GM12878 (cell line): ENCODE measurements at regions not wholly inside any gene's neighbourhood (a gene's known extent, or its start where the extent isn't known, plus 50 kb on each side); places are given as distances from the start of the nearest gene placed in this dataset.

Source experiments
- ATAC-seq: fragments of 200-7000 bp; cut with Tn5 transposase; 3 replicates; pipeline ENCODE4 v1.9.1; 2020; ENCODE audit warnings: mild to moderate bottlenecking, moderate library complexity
- BruUV-seq: library from RNA; stranded (reverse); fragments of 400-500 nt; replicated peaks from 2 replicates; lab custom pipeline; 2021; lab: Mats Ljungman, UMichigan
- CTCF ChIA-PET: fragments of 300-600 bp; sonication (Branson Sonifier 250); formaldehyde crosslinking; extraction: SDS; loops from one replicate; lab custom pipeline; 2021; ENCODE audit warnings: inconsistent platforms; lab: Yijun Ruan, JAX
- POLR2A ChIA-PET: fragments of 350-600 bp; formaldehyde crosslinking; extraction: SDS; loops from one replicate; lab custom pipeline; 2021; ENCODE audit warnings: inconsistent platforms; lab: Charles Lee
- RAD21 ChIA-PET: fragments of 300-600 bp; sonication (Branson Sonifier 250); formaldehyde crosslinking; loops from one replicate; lab custom pipeline; 2023; ENCODE audit warnings: antibody characterized with exemption; ENCODE audit not compliant: unreplicated experiment; lab: Charles Lee
- SMC1A ChIA-PET: fragments of 300-600 bp; sonication (Branson Sonifier 250); formaldehyde crosslinking; loops from one replicate; lab custom pipeline; 2023; ENCODE audit not compliant: unreplicated experiment, uncharacterized antibody; lab: Charles Lee
- DNase-seq: peaks from one replicate; pipeline ENCODE4 v3.0.0-alpha.2; 2011; ENCODE audit warnings: low read depth, low spot score
- FAIRE-seq: peaks from 3 replicates; lab custom pipeline; 2011; peaks lifted over from hg19 to GRCh38; lab: Jason Lieb, UNC
- H2AFZ ChIP-seq: 2 replicates; pipeline ENCODE4 v1.6.0; 2011; ENCODE audit warnings: low read depth, low read length, control low read depth; ENCODE audit not compliant: control insufficient read depth
- H3K27ac ChIP-seq: 2 replicates; pipeline ENCODE4 v1.5.1; 2011; ENCODE audit warnings: control low read depth; ENCODE audit not compliant: control insufficient read depth, insufficient read depth
- H3K27me3 ChIP-seq, 2 experiments: replicated peaks in 1 of 2; 2 replicates each; pipeline versions ENCODE4 v1.6.0 to v1.6.1; 2011; ENCODE audit warnings: low read length in 1 of 2; ENCODE audit not compliant: control insufficient read depth in 2 of 2, insufficient read depth in 2 of 2
- H3K36me3 ChIP-seq, 2 experiments: 2 replicates each; pipeline ENCODE4 v1.5.1; 2011; ENCODE audit warnings: low read length in 1 of 2; ENCODE audit not compliant: control insufficient read depth in 2 of 2, insufficient read depth in 2 of 2
- H3K4me1 ChIP-seq: 2 replicates; pipeline ENCODE4 v1.6.1; 2011; ENCODE audit warnings: mild to moderate bottlenecking, low read length, moderate library complexity, mixed read lengths; ENCODE audit not compliant: control insufficient read depth, insufficient read depth
- H3K4me2 ChIP-seq: 2 replicates; pipeline ENCODE4 v1.6.0; 2011; ENCODE audit warnings: control low read depth; ENCODE audit not compliant: control insufficient read depth, insufficient read depth
- H3K4me3 ChIP-seq: fragments of 200-600 bp; sonication (generic); 2 replicates; pipeline ENCODE4 v1.5.1; 2016
- H3K79me2 ChIP-seq: 2 replicates; pipeline ENCODE4 v1.6.0; 2011; ENCODE audit warnings: low read length; ENCODE audit not compliant: control insufficient read depth, insufficient read depth
- H3K9ac ChIP-seq: 2 replicates; pipeline ENCODE4 v1.8.0; 2011; ENCODE audit warnings: low read length, control low read depth, mixed read lengths; ENCODE audit not compliant: control insufficient read depth, insufficient read depth
- H3K9me3 ChIP-seq: replicated peaks from 3 replicates; pipeline ENCODE4 v1.5.1; 2011; ENCODE audit warnings: mild to moderate bottlenecking, low read length; ENCODE audit not compliant: control insufficient read depth, insufficient read depth
- H4K20me1 ChIP-seq: 2 replicates; pipeline ENCODE4 v1.6.0; 2011; ENCODE audit not compliant: control insufficient read depth, insufficient read depth
- CHD1 ChIP-seq: IDR thresholded peaks from 2 replicates; pipeline ENCODE4 v1.6.1; 2012; ENCODE audit warnings: low read depth, low read length, improper control_type of control experiment
- CREM ChIP-seq: IDR thresholded peaks from 2 replicates; pipeline ENCODE4 v1.6.1; 2014; ENCODE audit warnings: antibody characterized with exemption, low read depth
- HDGF ChIP-seq: fragments of 450-650 bp; IDR thresholded peaks from 2 replicates; pipeline ENCODE4 v1.6.1; 2016; ENCODE audit warnings: antibody characterized with exemption
- IKZF2 ChIP-seq, 2 experiments: fragments of 450-650 bp; IDR thresholded peaks; 2 replicates each; pipeline ENCODE4 v1.6.1; 2017; ENCODE audit warnings: mild to moderate bottlenecking in 2 of 2, moderate library complexity in 2 of 2
- JUND ChIP-seq: IDR thresholded peaks from 2 replicates; pipeline ENCODE4 v1.6.1; 2012; ENCODE audit warnings: low read depth, mild to moderate bottlenecking, low read length, improper control_type of control experiment, moderate library complexity
- POU2F2 ChIP-seq: IDR thresholded peaks from 3 replicates; pipeline ENCODE4 v1.6.1; 2011; ENCODE audit warnings: low read depth, mild to moderate bottlenecking, low read length, borderline replicate concordance
- RB1 ChIP-seq: fragments of 450-650 bp; formaldehyde crosslinking; IDR thresholded peaks from 2 replicates; pipeline ENCODE4 v1.6.1; 2017; ENCODE audit warnings: mild to moderate bottlenecking, borderline replicate concordance
- RFX5 ChIP-seq: IDR thresholded peaks from 2 replicates; pipeline ENCODE4 v1.6.1; 2011; ENCODE audit warnings: low read depth, low read length, improper control_type of control experiment
- RUNX3 ChIP-seq: IDR thresholded peaks from 2 replicates; pipeline ENCODE4 v1.6.1; 2012; ENCODE audit warnings: low read length, inconsistent platforms
- SIN3A ChIP-seq: IDR thresholded peaks from 2 replicates; pipeline ENCODE4 v1.6.1; 2012; ENCODE audit warnings: low read depth, low read length, improper control_type of control experiment
- TBL1XR1 ChIP-seq: IDR thresholded peaks from 2 replicates; pipeline ENCODE4 v1.6.1; 2012; ENCODE audit warnings: low read depth, low read length, improper control_type of control experiment
- TCF12 ChIP-seq: IDR thresholded peaks from 2 replicates; pipeline ENCODE4 v1.6.1; 2011; ENCODE audit warnings: low read depth, mild to moderate bottlenecking, low read length
- TCF7 ChIP-seq: IDR thresholded peaks from 2 replicates; pipeline ENCODE4 v1.6.1; 2014; ENCODE audit warnings: antibody characterized with exemption, borderline replicate concordance
- YY1 ChIP-seq: IDR thresholded peaks from 2 replicates; pipeline ENCODE4 v1.6.1; 2011; ENCODE audit warnings: low read depth, mild to moderate bottlenecking, low read length
- ZNF384 ChIP-seq: IDR thresholded peaks from 2 replicates; pipeline ENCODE4 v1.6.1; 2012; ENCODE audit warnings: low read depth, mild to moderate bottlenecking, low read length, improper control_type of control experiment, borderline replicate concordance
- WGBS: methylation state at CpG from one replicate; pipeline ENCODE4 v1.1.6; 2016; ENCODE audit warnings: low lambda C conversion rate; ENCODE audit not compliant: insufficient replicate concordance, insufficient coverage; ENCODE audit errors: missing lambda C conversion rate; 5-methylcytosine and 5-hydroxymethylcytosine counted together
- in situ Hi-C: fragments of 300-500 bp; cut with MboI; formaldehyde crosslinking; loops from 9 replicates; pipeline ENCODE4 v1.14.3; 2018; ENCODE audit warnings: mixed read lengths
- intact Hi-C: fragments of 100-400 bp; cut with micrococcal nuclease; formaldehyde crosslinking; loops from one replicate; pipeline ENCODE4 v1.14.2; 2022; ENCODE audit not compliant: unreplicated experiment
- TF ChIP-seq, protein P1 (sequence below): fragments of 450-650 bp; IDR thresholded peaks from 2 replicates; pipeline ENCODE4 v1.6.1; 2017; ENCODE audit warnings: mild to moderate bottlenecking, moderate library complexity
- TF ChIP-seq, protein P2 (sequence below): IDR thresholded peaks from 2 replicates; pipeline ENCODE4 v1.6.1; 2011; ENCODE audit warnings: low read depth, mild to moderate bottlenecking, low read length, moderate library complexity, borderline replicate concordance; ENCODE audit errors: extremely low read depth

DNA sequence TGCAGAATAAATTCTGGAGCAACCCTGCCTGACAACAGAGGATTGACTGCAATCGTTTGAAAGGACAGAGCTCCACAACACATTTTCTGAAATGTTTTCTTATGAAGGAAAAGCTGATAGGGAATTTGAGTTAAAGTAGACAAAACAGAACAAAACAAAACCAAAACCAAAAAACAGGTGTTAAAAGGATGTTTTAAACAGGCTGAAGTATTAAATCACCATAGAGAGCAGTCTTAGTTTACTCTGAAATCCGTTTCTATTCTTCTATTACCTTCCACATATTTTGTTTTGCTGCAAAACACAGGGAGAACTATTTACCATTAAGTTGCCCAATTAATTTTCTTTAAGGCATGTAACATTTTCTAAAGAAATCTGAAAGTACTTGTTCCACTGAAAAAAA is 93.4 kb upstream of the MLIP start:
- no peaks in the 10 kb centered on the region for H3K27me3 ChIP-seq
- no peak for ATAC-seq
- TF ChIP-seq TBL1XR1: no peak
- intact Hi-C loops (no loop called here), in situ Hi-C loops (no loop called here)
- BruUV-seq: no TSS peak
- FAIRE-seq: no peak
- CTCF ChIA-PET: no interaction called here
- no peak overlapping the region for H3K4me2 ChIP-seq
- H3K9me3 ChIP-seq: no peaks in the 10 kb centered on the region
- H3K4me3 ChIP-seq: no peak overlapping the region
- no peak overlapping the region for H3K9ac ChIP-seq
- no peaks in the 10 kb centered on the region for H3K79me2 ChIP-seq
- no peak overlapping the region for H3K27ac ChIP-seq
- no peaks in the 10 kb centered on the region for H3K36me3 ChIP-seq
- POLR2A ChIA-PET: no interaction called here
- no peak for DNase-seq
- H4K20me1 ChIP-seq: no peaks in the 10 kb centered on the region
- SMC1A ChIA-PET: no interaction called here
- H2AFZ ChIP-seq: no peak overlapping the region
- H3K4me1 ChIP-seq: no peaks in the 10 kb centered on the region
- RAD21 ChIA-PET: no interaction called here
- WGBS: 9% methylated on average over 2 of the region's 2 CpGs

DNA sequence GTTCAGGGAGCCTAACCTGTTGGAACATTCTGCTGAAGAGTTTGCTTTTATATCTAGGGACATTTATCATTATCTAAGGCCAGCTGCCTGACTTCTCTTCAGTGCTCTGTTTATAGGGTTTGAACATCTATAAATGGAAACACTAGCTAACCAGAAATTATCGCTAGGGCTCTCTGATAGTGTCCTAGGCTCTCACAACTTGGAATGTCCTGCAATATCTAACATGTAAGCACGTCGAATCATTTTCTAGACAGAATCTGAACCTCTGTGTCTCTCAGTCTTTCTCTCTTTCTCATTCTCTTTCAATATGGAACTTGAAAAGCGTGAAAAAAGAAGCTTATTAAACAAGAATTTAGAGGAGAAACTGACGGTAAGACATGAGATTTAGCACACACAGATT is 92.5 kb upstream of the MLIP start:
- Histone ChIP-seq H3K9me3 (no peaks in the 10 kb centered on the region), H4K20me1 (no peaks in the 10 kb centered on the region), H3K4me1 (no peaks in the 10 kb centered on the region), H2AFZ (no peak overlapping the region), H3K79me2 (no peaks in the 10 kb centered on the region), H3K36me3 (no peaks in the 10 kb centered on the region), H3K27ac (no peak overlapping the region), H3K4me3 (no peak overlapping the region), H3K9ac (no peak overlapping the region), H3K4me2 (no peak overlapping the region), H3K27me3 (no peaks in the 10 kb centered on the region)
- intact Hi-C loops (no loop called here), in situ Hi-C loops (no loop called here)
- ChIA-PET POLR2A (no interaction called here), CTCF (no interaction called here), RAD21 (no interaction called here), SMC1A (no interaction called here)
- DNase-seq (no peak), FAIRE-seq (no peak), ATAC-seq (no peak)
- BruUV-seq: no TSS peak
- 17% methylated on average over 5 of the region's 5 CpGs for WGBS
- no peak for TF ChIP-seq HDGF
- TF ChIP-seq RFX5: no peak
- no peak for TF ChIP-seq YY1
- TF ChIP-seq CREM: no peak
- no peak for TF ChIP-seq ZNF384
- no peak for TF ChIP-seq RB1
- TF ChIP-seq TCF7: no peak
- TF ChIP-seq JUND: no peak
- no peak for TF ChIP-seq POU2F2
- TF ChIP-seq TCF12: no peak
- no peak for TF ChIP-seq CHD1
- TF ChIP-seq, protein P1, sequence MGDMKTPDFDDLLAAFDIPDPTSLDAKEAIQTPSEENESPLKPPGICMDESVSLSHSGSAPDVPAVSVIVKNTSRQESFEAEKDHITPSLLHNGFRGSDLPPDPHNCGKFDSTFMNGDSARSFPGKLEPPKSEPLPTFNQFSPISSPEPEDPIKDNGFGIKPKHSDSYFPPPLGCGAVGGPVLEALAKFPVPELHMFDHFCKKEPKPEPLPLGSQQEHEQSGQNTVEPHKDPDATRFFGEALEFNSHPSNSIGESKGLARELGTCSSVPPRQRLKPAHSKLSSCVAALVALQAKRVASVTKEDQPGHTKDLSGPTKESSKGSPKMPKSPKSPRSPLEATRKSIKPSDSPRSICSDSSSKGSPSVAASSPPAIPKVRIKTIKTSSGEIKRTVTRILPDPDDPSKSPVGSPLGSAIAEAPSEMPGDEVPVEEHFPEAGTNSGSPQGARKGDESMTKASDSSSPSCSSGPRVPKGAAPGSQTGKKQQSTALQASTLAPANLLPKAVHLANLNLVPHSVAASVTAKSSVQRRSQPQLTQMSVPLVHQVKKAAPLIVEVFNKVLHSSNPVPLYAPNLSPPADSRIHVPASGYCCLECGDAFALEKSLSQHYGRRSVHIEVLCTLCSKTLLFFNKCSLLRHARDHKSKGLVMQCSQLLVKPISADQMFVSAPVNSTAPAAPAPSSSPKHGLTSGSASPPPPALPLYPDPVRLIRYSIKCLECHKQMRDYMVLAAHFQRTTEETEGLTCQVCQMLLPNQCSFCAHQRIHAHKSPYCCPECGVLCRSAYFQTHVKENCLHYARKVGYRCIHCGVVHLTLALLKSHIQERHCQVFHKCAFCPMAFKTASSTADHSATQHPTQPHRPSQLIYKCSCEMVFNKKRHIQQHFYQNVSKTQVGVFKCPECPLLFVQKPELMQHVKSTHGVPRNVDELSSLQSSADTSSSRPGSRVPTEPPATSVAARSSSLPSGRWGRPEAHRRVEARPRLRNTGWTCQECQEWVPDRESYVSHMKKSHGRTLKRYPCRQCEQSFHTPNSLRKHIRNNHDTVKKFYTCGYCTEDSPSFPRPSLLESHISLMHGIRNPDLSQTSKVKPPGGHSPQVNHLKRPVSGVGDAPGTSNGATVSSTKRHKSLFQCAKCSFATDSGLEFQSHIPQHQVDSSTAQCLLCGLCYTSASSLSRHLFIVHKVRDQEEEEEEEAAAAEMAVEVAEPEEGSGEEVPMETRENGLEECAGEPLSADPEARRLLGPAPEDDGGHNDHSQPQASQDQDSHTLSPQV: no peak
- TF ChIP-seq RUNX3: no peak
- TF ChIP-seq, protein P2, sequence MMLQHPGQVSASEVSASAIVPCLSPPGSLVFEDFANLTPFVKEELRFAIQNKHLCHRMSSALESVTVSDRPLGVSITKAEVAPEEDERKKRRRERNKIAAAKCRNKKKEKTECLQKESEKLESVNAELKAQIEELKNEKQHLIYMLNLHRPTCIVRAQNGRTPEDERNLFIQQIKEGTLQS: no peak
- TF ChIP-seq SIN3A: no peak
- TF ChIP-seq IKZF2 (IDR thresholded peaks at IDR 0.05): no peak
